DOHH2 (cell line): ENCODE measurements at regions not wholly inside any gene's neighbourhood (a gene's known extent, or its start where the extent isn't known, plus 50 kb on each side); places are given as distances from the start of the nearest gene placed in this dataset.

ENCODE experiments used
- H3F3A ChIP-seq: fragments of 200-600 bp; sonication (generic), shearing (Covaris generic); 2 replicates; pipeline ENCODE4 v1.6.0; 2016; ENCODE audit warnings: antibody characterized with exemption, mild to moderate bottlenecking; ENCODE audit not compliant: control insufficient read depth, insufficient read depth
- H3K27ac ChIP-seq: fragments of 200-600 bp; sonication (generic); 2 replicates; pipeline ENCODE4 v1.5.1; 2014; ENCODE audit warnings: low read depth, mild to moderate bottlenecking, low read length, moderate library complexity
- H3K27me3 ChIP-seq: fragments of 200-600 bp; sonication (generic); 2 replicates; pipeline ENCODE4 v1.6.1; 2014; ENCODE audit warnings: mild to moderate bottlenecking, low read length, mixed read lengths; ENCODE audit not compliant: control insufficient read depth
- H3K36me3 ChIP-seq: fragments of 200-600 bp; sonication (generic); 2 replicates; pipeline ENCODE4 v1.6.1; 2014; ENCODE audit warnings: mild to moderate bottlenecking, low read length, moderate library complexity, mixed read lengths; ENCODE audit not compliant: control insufficient read depth
- H3K4me1 ChIP-seq: fragments of 200-600 bp; sonication (generic); 2 replicates; pipeline ENCODE4 v1.6.1; 2014; ENCODE audit warnings: mild to moderate bottlenecking, low read length, mixed read lengths; ENCODE audit not compliant: control insufficient read depth
- H3K4me2 ChIP-seq: fragments of 200-600 bp; sonication (generic); 2 replicates; pipeline ENCODE4 v1.6.0; 2014; ENCODE audit warnings: mild to moderate bottlenecking, low read length, moderate library complexity
- H3K4me3 ChIP-seq: fragments of 200-600 bp; sonication (generic); 2 replicates; pipeline ENCODE4 v1.5.1; 2014; ENCODE audit warnings: mild to moderate bottlenecking, low read length, mixed read lengths
- H3K79me2 ChIP-seq: fragments of 200-600 bp; sonication (generic); 2 replicates; pipeline ENCODE4 v1.6.1; 2014; ENCODE audit warnings: mild to moderate bottlenecking, low read length, mixed read lengths; ENCODE audit not compliant: control insufficient read depth
- H3K9me2 ChIP-seq: fragments of 200-600 bp; sonication (generic); replicated peaks from 2 replicates; pipeline ENCODE4 v1.6.1; 2014; ENCODE audit warnings: mild to moderate bottlenecking, low read length, mixed read lengths; ENCODE audit not compliant: control insufficient read depth
- H3K9me3 ChIP-seq: fragments of 200-600 bp; sonication (generic); 2 replicates; pipeline ENCODE4 v1.6.1; 2014; ENCODE audit warnings: antibody characterized with exemption, low read length, mixed read lengths; ENCODE audit not compliant: control insufficient read depth, insufficient read depth
- H4K20me1 ChIP-seq: fragments of 200-600 bp; sonication (generic); 2 replicates; pipeline ENCODE4 v1.6.0; 2014; ENCODE audit warnings: low read depth, mild to moderate bottlenecking, antibody characterized with exemption, low read length, moderate library complexity; ENCODE audit not compliant: control insufficient read depth, insufficient read depth
- CTCF ChIP-seq: fragments of 200-600 bp; sonication (generic); IDR thresholded peaks from one replicate; pipeline ENCODE4 v1.5.1; 2014; ENCODE audit warnings: antibody characterized with exemption, mild to moderate bottlenecking, low read depth, low read length; ENCODE audit not compliant: poor library complexity, severe bottlenecking
- EZH2phosphoT487 ChIP-seq: fragments of 200-600 bp; sonication (generic); IDR thresholded peaks from 2 replicates; pipeline ENCODE4 v1.6.1; 2017; ENCODE audit warnings: borderline replicate concordance, mild to moderate bottlenecking, antibody characterized with exemption, low read length, moderate library complexity, mixed read lengths

GRCh38 chr7:22625251-22625650, 101.7 kb upstream of the IL6 start:
- Histone ChIP-seq H3K27me3 (peaks cover 8% of the 10 kb centered on the region), H3K79me2 (no peaks in the 10 kb centered on the region), H3F3A (no peaks in the 10 kb centered on the region), H3K9me3 (no peaks in the 10 kb centered on the region), H4K20me1 (no peaks in the 10 kb centered on the region), H3K9me2 (no peaks in the 10 kb centered on the region), H3K4me1 (no peaks in the 10 kb centered on the region), H3K27ac (no peak overlapping the region), H3K4me2 (no peak overlapping the region), H3K4me3 (no peak overlapping the region), H3K36me3 (no peaks in the 10 kb centered on the region)
- TF ChIP-seq CTCF (no peak), EZH2phosphoT487 (no peak)

GRCh38 chr7:22624781-22625180, 102.2 kb upstream of the IL6 start:
- no peak overlapping the region for H3K4me3 ChIP-seq
- H3F3A ChIP-seq: no peaks in the 10 kb centered on the region
- no peaks in the 10 kb centered on the region for H3K4me1 ChIP-seq
- no peaks in the 10 kb centered on the region for H3K79me2 ChIP-seq
- H3K9me2 ChIP-seq: no peaks in the 10 kb centered on the region
- no peaks in the 10 kb centered on the region for H3K9me3 ChIP-seq
- H3K4me2 ChIP-seq: no peak overlapping the region
- no peak for TF ChIP-seq CTCF
- no peak for TF ChIP-seq EZH2phosphoT487
- H3K36me3 ChIP-seq: no peaks in the 10 kb centered on the region
- H4K20me1 ChIP-seq: no peaks in the 10 kb centered on the region
- H3K27ac ChIP-seq: no peak overlapping the region
- H3K27me3 ChIP-seq: peaks cover 5% of the 10 kb centered on the region; the same call in 1 of the 2 replicates

- peaks cover 5% of the 10 kb centered on the region; the same call in 1 of the 2 replicates for H3K9me3 ChIP-seq
- H3K4me3 ChIP-seq: no peak overlapping the region
- no peak for TF ChIP-seq CTCF
- TF ChIP-seq EZH2phosphoT487: no peak
- no peak overlapping the region for H3K27ac ChIP-seq
- no peaks in the 10 kb centered on the region for H3K79me2 ChIP-seq
- no peaks in the 10 kb centered on the region for H3K9me2 ChIP-seq
- H4K20me1 ChIP-seq: no peaks in the 10 kb centered on the region
- no peaks in the 10 kb centered on the region for H3F3A ChIP-seq
- H3K27me3 ChIP-seq: peaks cover 4% of the 10 kb centered on the region; the same call in 1 of the 2 replicates
- no peaks in the 10 kb centered on the region for H3K4me1 ChIP-seq
- H3K4me2 ChIP-seq: no peak overlapping the region
- no peaks in the 10 kb centered on the region for H3K36me3 ChIP-seq
These were observed 104.7 kb upstream of the IL6 start for GRCh38 chr7:22622116-22622785.
